LNCaP clone FGC (cell line): ENCODE measurements at regions not wholly inside any gene's neighbourhood (a gene's known extent, or its start where the extent isn't known, plus 50 kb on each side); places are given as distances from the start of the nearest gene placed in this dataset.

Experiments
- DNase-seq: peaks from one replicate; pipeline ENCODE4 v3.0.0-alpha.2; 2011; ENCODE audit warnings: low read depth
- H3K4me3 ChIP-seq: 2 replicates; pipeline ENCODE4 v1.5.1; 2011; ENCODE audit warnings: mild to moderate bottlenecking, low read depth, low read length, control low read depth
- CTCF ChIP-seq: IDR thresholded peaks from 2 replicates; pipeline ENCODE4 v1.5.1; 2012; ENCODE audit warnings: mild to moderate bottlenecking; ENCODE audit not compliant: control insufficient read depth, insufficient read depth; ENCODE audit errors: extremely low read depth

- no peak for TF ChIP-seq CTCF
- no peak overlapping the region for H3K4me3 ChIP-seq
- DNase-seq = no peak
Observed at GRCh38 chr7:49321843-49322242, 397.5 kb downstream of the CDC14C start.

- no peak for DNase-seq
- no peak for TF ChIP-seq CTCF
- no peak overlapping the region for H3K4me3 ChIP-seq
Observed at GRCh38 chr7:49322476-49322875, 398.1 kb downstream of the CDC14C start.

GRCh38 chr7:49324040-49324439 lies 399.7 kb downstream of the CDC14C start:
- no peak overlapping the region for H3K4me3 ChIP-seq
- no peak for DNase-seq
- no peak for TF ChIP-seq CTCF

GRCh38 chr7:49324707-49325106 lies 400.4 kb downstream of the CDC14C start:
- peak; percentile 76 for TF ChIP-seq CTCF
- DNase-seq = peak; percentile 30
- H3K4me3 ChIP-seq = no peak overlapping the region

- no peak overlapping the region for H3K4me3 ChIP-seq
- no peak for DNase-seq
- TF ChIP-seq CTCF = no peak
Observed at GRCh38 chr7:49325571-49325970, 401.2 kb downstream of the CDC14C start.

GRCh38 chr7:49327155-49327554 lies 402.8 kb downstream of the CDC14C start:
- DNase-seq = no peak
- no peak overlapping the region for H3K4me3 ChIP-seq
- no peak for TF ChIP-seq CTCF

GRCh38 chr7:49333180-49333881 lies 409.0 kb downstream of the CDC14C start:
- no peak for TF ChIP-seq CTCF
- DNase-seq = no peak
- no peak overlapping the region for H3K4me3 ChIP-seq
